ENCODE measurements at regions not wholly inside any gene's neighbourhood (a gene's known extent, or its start where the extent isn't known, plus 50 kb on each side); places are given as distances from the start of the nearest gene placed in this dataset.
"Not testable (repeated sequence)": the region's sequence is repeated elsewhere in the genome, so short reads cannot be mapped to it uniquely, and the experiment has no call there.

- DNase-seq; H3K4me3 Mint-ChIP-seq; CTCF ChIA-PET; H3K4me1 Mint-ChIP-seq; H3K36me3 Mint-ChIP-seq; H3K27ac Mint-ChIP-seq; ATAC-seq; H3K9me3 Mint-ChIP-seq (ENCODE audit: low read depth); H3K27me3 Mint-ChIP-seq: not testable (repeated sequence)
Measured at GRCh38 chr10:65111059-65111458, 1589.9 kb downstream of the REEP3 start.

GRCh38 chr10:65112573-65112972 lies 1591.4 kb downstream of the REEP3 start:
- Mint-ChIP-seq H3K4me1 (no peaks in the 10 kb centered on the region), H3K4me3 (no peak overlapping the region), H3K36me3 (no peaks in the 10 kb centered on the region), H3K9me3 (ENCODE audit: low read depth) (peaks cover 4% of the 10 kb centered on the region), H3K27me3 (no peaks in the 10 kb centered on the region), H3K27ac (no peak overlapping the region)
- DNase-seq, result no peak
- no peak for ATAC-seq
- CTCF ChIA-PET, result no interaction called here

- no peaks in the 10 kb centered on the region for H3K36me3 Mint-ChIP-seq
- ATAC-seq (no peak), DNase-seq (no peak)
- H3K27ac Mint-ChIP-seq, result no peak overlapping the region
- no peak overlapping the region for H3K4me3 Mint-ChIP-seq
- peaks cover 18% of the 10 kb centered on the region for H3K9me3 Mint-ChIP-seq (ENCODE audit: low read depth)
- H3K4me1 Mint-ChIP-seq, result no peaks in the 10 kb centered on the region
- CTCF ChIA-PET, result no interaction called here
- no peaks in the 10 kb centered on the region for H3K27me3 Mint-ChIP-seq
Measured at GRCh38 chr10:65123120-65123519, 1601.9 kb downstream of the REEP3 start.

GRCh38 chr10:65125212-65125611 lies 1604.0 kb downstream of the REEP3 start:
- DNase-seq (no peak), ATAC-seq (no peak)
- H3K4me1 Mint-ChIP-seq, result no peaks in the 10 kb centered on the region
- no peak overlapping the region for H3K27ac Mint-ChIP-seq
- H3K4me3 Mint-ChIP-seq, result no peak overlapping the region
- peaks cover 15% of the 10 kb centered on the region for H3K9me3 Mint-ChIP-seq (ENCODE audit: low read depth)
- no peaks in the 10 kb centered on the region for H3K36me3 Mint-ChIP-seq
- CTCF ChIA-PET, result no interaction called here
- H3K27me3 Mint-ChIP-seq, result no peaks in the 10 kb centered on the region

- no peaks in the 10 kb centered on the region for H3K36me3 Mint-ChIP-seq
- H3K4me1 Mint-ChIP-seq, result no peaks in the 10 kb centered on the region
- DNase-seq (no peak), ATAC-seq (no peak)
- CTCF ChIA-PET, result no interaction called here
- H3K4me3 Mint-ChIP-seq, result no peak overlapping the region
- no peaks in the 10 kb centered on the region for H3K27me3 Mint-ChIP-seq
- peaks cover 11% of the 10 kb centered on the region for H3K9me3 Mint-ChIP-seq (ENCODE audit: low read depth)
- H3K27ac Mint-ChIP-seq, result no peak overlapping the region
Measured at GRCh38 chr10:65126288-65126687, 1605.1 kb downstream of the REEP3 start.

GRCh38 chr10:65128277-65128676 lies 1607.1 kb downstream of the REEP3 start:
- Mint-ChIP-seq H3K9me3 (ENCODE audit: low read depth) (peaks cover 9% of the 10 kb centered on the region), H3K36me3 (no peaks in the 10 kb centered on the region), H3K4me3 (no peak overlapping the region), H3K27ac (no peak overlapping the region), H3K27me3 (no peaks in the 10 kb centered on the region), H3K4me1 (no peaks in the 10 kb centered on the region)
- CTCF ChIA-PET, result no interaction called here
- DNase-seq (no peak), ATAC-seq (no peak)

GRCh38 chr10:65130162-65130758 lies 1609.1 kb downstream of the REEP3 start:
- H3K27me3 Mint-ChIP-seq, result no peaks in the 10 kb centered on the region
- H3K36me3 Mint-ChIP-seq, result no peaks in the 10 kb centered on the region
- no peaks in the 10 kb centered on the region for H3K4me1 Mint-ChIP-seq
- ATAC-seq, result no peak
- H3K9me3 Mint-ChIP-seq (ENCODE audit: low read depth), result peaks cover 7% of the 10 kb centered on the region
- H3K27ac Mint-ChIP-seq, result no peak overlapping the region
- DNase-seq, result no peak
- CTCF ChIA-PET, result no interaction called here
- H3K4me3 Mint-ChIP-seq, result no peak overlapping the region

GRCh38 chr10:65133652-65134051 lies 1612.5 kb downstream of the REEP3 start:
- Mint-ChIP-seq H3K36me3 (no peaks in the 10 kb centered on the region), H3K9me3 (ENCODE audit: low read depth) (peaks cover 2% of the 10 kb centered on the region), H3K4me3 (no peak overlapping the region), H3K27me3 (no peaks in the 10 kb centered on the region), H3K27ac (no peak overlapping the region), H3K4me1 (no peaks in the 10 kb centered on the region)
- CTCF ChIA-PET, result no interaction called here
- ATAC-seq, result no peak
- no peak for DNase-seq

- Mint-ChIP-seq H3K36me3 (no peaks in the 10 kb centered on the region), H3K27me3 (no peaks in the 10 kb centered on the region)
Measured at GRCh38 chr10:65135508-65135907, 1614.3 kb downstream of the REEP3 start.

GRCh38 chr10:65142641-65143435 lies 1621.6 kb downstream of the REEP3 start:
- Mint-ChIP-seq H3K27ac (no peak overlapping the region), H3K9me3 (ENCODE audit: low read depth) (peaks cover 2% of the 10 kb centered on the region), H3K36me3 (no peaks in the 10 kb centered on the region), H3K4me3 (no peak overlapping the region), H3K27me3 (no peaks in the 10 kb centered on the region), H3K4me1 (no peaks in the 10 kb centered on the region)
- DNase-seq (no peak), ATAC-seq (no peak)
- CTCF ChIA-PET, result no interaction called here

More at GRCh38 chr10:65135508-65135907, 1614.3 kb downstream of the REEP3 start:
- no peaks in the 10 kb centered on the region for H3K4me1 Mint-ChIP-seq
- DNase-seq, result no peak
- no peak overlapping the region for H3K4me3 Mint-ChIP-seq
- no peaks in the 10 kb centered on the region for H3K9me3 Mint-ChIP-seq (ENCODE audit: low read depth)
- no peak overlapping the region for H3K27ac Mint-ChIP-seq
- CTCF ChIA-PET, result no interaction called here
- no peak for ATAC-seq

- no peaks in the 10 kb centered on the region for H3K27me3 Mint-ChIP-seq
- peaks cover 2% of the 10 kb centered on the region for H3K9me3 Mint-ChIP-seq (ENCODE audit: low read depth)
- H3K4me3 Mint-ChIP-seq, result no peak overlapping the region
- CTCF ChIA-PET, result no interaction called here
- H3K27ac Mint-ChIP-seq, result no peak overlapping the region
- no peak for ATAC-seq
- H3K4me1 Mint-ChIP-seq, result no peaks in the 10 kb centered on the region
- H3K36me3 Mint-ChIP-seq, result no peaks in the 10 kb centered on the region
- DNase-seq, result no peak
Measured at GRCh38 chr10:65143723-65144122, 1622.5 kb downstream of the REEP3 start.

GRCh38 chr10:65149878-65150277 lies 1628.7 kb downstream of the REEP3 start:
- H3K27ac Mint-ChIP-seq, result no peak overlapping the region
- DNase-seq, result no peak
- no peaks in the 10 kb centered on the region for H3K27me3 Mint-ChIP-seq
- H3K9me3 Mint-ChIP-seq (ENCODE audit: low read depth), result peaks cover 8% of the 10 kb centered on the region
- CTCF ChIA-PET, result no interaction called here
- no peaks in the 10 kb centered on the region for H3K4me1 Mint-ChIP-seq
- no peak overlapping the region for H3K4me3 Mint-ChIP-seq
- no peak for ATAC-seq
- H3K36me3 Mint-ChIP-seq, result no peaks in the 10 kb centered on the region

- no peaks in the 10 kb centered on the region for H3K36me3 Mint-ChIP-seq
- no peak overlapping the region for H3K4me3 Mint-ChIP-seq
- DNase-seq (no peak), ATAC-seq (no peak)
- no peaks in the 10 kb centered on the region for H3K4me1 Mint-ChIP-seq
- peaks cover 3% of the 10 kb centered on the region for H3K9me3 Mint-ChIP-seq (ENCODE audit: low read depth)
- H3K27ac Mint-ChIP-seq, result no peak overlapping the region
- CTCF ChIA-PET, result no interaction called here
- no peaks in the 10 kb centered on the region for H3K27me3 Mint-ChIP-seq
Measured at GRCh38 chr10:65166272-65166671, 1645.1 kb downstream of the REEP3 start.

- Mint-ChIP-seq H3K4me1 (no peaks in the 10 kb centered on the region), H3K36me3 (no peaks in the 10 kb centered on the region), H3K27ac (no peak overlapping the region), H3K9me3 (ENCODE audit: low read depth) (peaks cover 3% of the 10 kb centered on the region), H3K27me3 (no peaks in the 10 kb centered on the region), H3K4me3 (no peak overlapping the region)
- CTCF ChIA-PET, result no interaction called here
- DNase-seq (no peak), ATAC-seq (no peak)
Measured at GRCh38 chr10:65172249-65172648, 1651.0 kb downstream of the REEP3 start.

All from activated CD8-positive, alpha-beta memory T cell treated with anti-CD3 and anti-CD28 coated beads, Interleukin-2, amount 10 ng/mL, durations not matched to agents 7 days and 5 days (primary cell).